GM18868 (cell line): ENCODE measurements at regions not wholly inside any gene's neighbourhood (a gene's known extent, or its start where the extent isn't known, plus 50 kb on each side); places are given as distances from the start of the nearest gene placed in this dataset.
"Not testable (repeated sequence)": the region's sequence is repeated elsewhere in the genome, so short reads cannot be mapped to it uniquely, and the experiment has no call there.

Source experiments
- ATAC-seq: cut with Tn5 transposase; IDR thresholded peaks from one replicate; pipeline ENCODE4 v1.9.1; 2021; ENCODE audit warnings: mild to moderate bottlenecking, moderate library complexity; ENCODE audit not compliant: unreplicated experiment

GRCh38 chr18:78477840-78478239, 501.8 kb upstream of the SALL3 start:
- ATAC-seq = no peak

GRCh38 chr18:78479443-78479842, 500.2 kb upstream of the SALL3 start:
- ATAC-seq = no peak

- no peak for ATAC-seq
Measured at GRCh38 chr18:78480262-78481054, 499.2 kb upstream of the SALL3 start.

GRCh38 chr18:78482378-78482777, 497.2 kb upstream of the SALL3 start:
- ATAC-seq = no peak

- no peak for ATAC-seq
Measured at GRCh38 chr18:78487649-78488048, 492.0 kb upstream of the SALL3 start.

- no peak for ATAC-seq
Measured at GRCh38 chr18:78492064-78492812, 487.4 kb upstream of the SALL3 start.

GRCh38 chr18:78492813-78493371, 486.7 kb upstream of the SALL3 start:
- ATAC-seq = no peak

GRCh38 chr18:78493490-78493889, 486.1 kb upstream of the SALL3 start:
- ATAC-seq = not testable (repeated sequence)

GRCh38 chr18:78494204-78495085, 485.2 kb upstream of the SALL3 start:
- no peak for ATAC-seq

- no peak for ATAC-seq
Measured at GRCh38 chr18:78495550-78495949, 484.1 kb upstream of the SALL3 start.

- no peak for ATAC-seq
Measured at GRCh38 chr18:78496079-78496478, 483.5 kb upstream of the SALL3 start.

GRCh38 chr18:78497641-78498040, 482.0 kb upstream of the SALL3 start:
- no peak for ATAC-seq

- ATAC-seq = no peak
Measured at GRCh38 chr18:78499586-78499985, 480.0 kb upstream of the SALL3 start.

- no peak for ATAC-seq
Measured at GRCh38 chr18:78501251-78501650, 478.4 kb upstream of the SALL3 start.

GRCh38 chr18:78503129-78503528, 476.5 kb upstream of the SALL3 start:
- no peak for ATAC-seq

GRCh38 chr18:78505851-78506461, 473.7 kb upstream of the SALL3 start:
- no peak for ATAC-seq

GRCh38 chr18:78507217-78507616, 472.4 kb upstream of the SALL3 start:
- no peak for ATAC-seq

- not testable (repeated sequence) for ATAC-seq
Measured at GRCh38 chr18:78508228-78508824, 471.3 kb upstream of the SALL3 start.

- no peak for ATAC-seq
Measured at GRCh38 chr18:78510091-78510490, 469.5 kb upstream of the SALL3 start.

GRCh38 chr18:78510636-78511035, 469.0 kb upstream of the SALL3 start:
- no peak for ATAC-seq
